GM18505 (cell line): ENCODE measurements at regions not wholly inside any gene's neighbourhood (a gene's known extent, or its start where the extent isn't known, plus 50 kb on each side); places are given as distances from the start of the nearest gene placed in this dataset.

Experiments
- ATAC-seq: cut with Tn5 transposase; IDR thresholded peaks from one replicate; pipeline ENCODE4 v1.9.1; 2021; ENCODE audit not compliant: unreplicated experiment
- POLR2A ChIP-seq: IDR thresholded peaks from 4 replicates; pipeline ENCODE4 v1.6.1; 2011; ENCODE audit warnings: borderline replicate concordance; ENCODE audit not compliant: insufficient read depth, insufficient read length; ENCODE audit errors: extremely low read depth

DNA sequence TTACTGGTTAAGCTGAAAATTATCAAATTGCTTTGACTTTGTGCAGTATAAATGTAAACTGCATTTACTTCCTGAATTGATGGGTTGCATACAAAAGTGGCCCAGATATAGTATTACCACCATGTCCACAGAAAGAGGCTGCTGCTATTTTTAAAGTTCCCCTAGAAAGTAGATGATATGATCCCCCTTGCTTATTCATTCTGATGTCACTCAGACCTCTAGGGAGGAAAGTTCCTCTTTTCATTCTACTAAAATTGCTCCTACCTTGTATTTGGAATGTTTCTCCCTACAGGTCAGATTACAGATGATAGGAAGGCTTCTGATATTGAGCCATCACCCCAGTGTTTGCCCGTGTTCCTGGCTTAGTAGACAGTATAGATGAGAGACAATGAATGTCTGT lies 247.6 kb upstream of the TNP1 start:
- no peak for ATAC-seq
- no peak for TF ChIP-seq POLR2A

- no peak for ATAC-seq
- no peak for TF ChIP-seq POLR2A
Measured at GRCh38 chr2:217106650-217107014, 246.8 kb upstream of the TNP1 start.

DNA sequence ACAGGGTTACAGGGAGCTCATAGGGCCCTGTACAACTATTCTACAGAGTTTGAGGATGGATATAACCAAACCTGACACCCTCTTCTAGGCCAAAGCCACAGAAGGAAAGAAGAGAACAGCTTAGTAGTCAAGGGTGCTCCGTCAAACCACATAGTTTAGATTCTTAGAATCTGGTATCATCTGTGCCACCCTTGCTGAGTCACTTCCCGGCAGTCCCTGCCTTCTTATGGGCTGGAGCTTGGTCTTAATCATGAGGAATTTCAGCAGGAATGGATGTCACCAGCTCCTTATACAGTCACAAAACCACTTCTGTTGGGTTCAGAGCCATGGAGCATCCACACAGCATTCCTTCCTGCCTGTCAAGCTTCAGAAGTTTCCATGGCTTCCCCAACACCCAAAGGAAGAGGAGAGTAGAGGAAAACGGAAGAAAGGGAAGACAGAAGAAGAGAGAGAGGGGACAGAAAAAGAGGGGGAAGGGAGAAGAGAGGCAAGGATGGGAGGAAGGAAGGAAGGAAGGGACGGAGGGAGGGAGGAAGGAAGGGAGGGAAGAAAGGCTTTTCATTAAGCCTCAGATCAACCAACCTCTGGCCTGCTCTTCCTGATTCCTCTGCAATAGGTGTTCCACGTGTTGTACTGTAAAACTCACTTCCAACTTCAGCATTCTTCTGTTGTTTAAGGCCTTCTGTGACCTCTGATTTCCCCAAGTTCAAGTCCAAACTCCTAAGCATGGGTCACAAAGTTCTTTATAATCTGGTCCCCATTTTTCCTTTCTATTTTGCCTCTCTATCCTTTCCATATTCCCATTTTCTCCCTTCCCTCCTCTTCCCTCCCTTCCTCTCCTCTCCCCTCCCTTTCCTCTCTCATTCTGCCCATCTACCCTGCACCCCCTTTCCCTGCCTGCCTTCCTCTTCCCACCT lies 246.1 kb upstream of the TNP1 start:
- no peak for TF ChIP-seq POLR2A
- ATAC-seq: no peak

GRCh38 chr2:217103752-217104545 lies 244.1 kb upstream of the TNP1 start:
- TF ChIP-seq POLR2A: no peak
- ATAC-seq: no peak

DNA sequence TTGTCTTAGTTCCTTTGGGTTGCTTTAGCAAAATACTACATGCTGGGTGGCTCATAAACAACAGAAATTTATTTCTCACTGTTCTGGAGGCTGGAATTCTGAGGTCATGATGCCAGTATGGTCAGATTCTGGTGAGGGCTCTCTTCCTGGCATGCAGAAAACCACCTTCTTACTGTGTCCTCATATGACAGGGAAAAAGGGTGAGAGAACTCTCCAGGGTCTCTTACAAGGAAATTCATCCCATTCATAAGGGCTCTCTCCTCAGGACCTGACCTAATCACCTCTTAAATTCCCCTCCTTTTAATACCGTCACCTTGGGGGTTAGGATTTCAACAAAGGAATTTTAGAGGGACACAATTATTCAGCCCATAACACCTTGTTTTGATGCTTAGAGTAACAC lies 243.1 kb upstream of the TNP1 start:
- no peak for ATAC-seq
- TF ChIP-seq POLR2A: no peak

GRCh38 chr2:217101972-217102371 lies 242.1 kb upstream of the TNP1 start:
- TF ChIP-seq POLR2A: no peak
- no peak for ATAC-seq

- no peak for TF ChIP-seq POLR2A
- ATAC-seq: no peak
Measured at GRCh38 chr2:217099561-217099960, 239.7 kb upstream of the TNP1 start.

DNA sequence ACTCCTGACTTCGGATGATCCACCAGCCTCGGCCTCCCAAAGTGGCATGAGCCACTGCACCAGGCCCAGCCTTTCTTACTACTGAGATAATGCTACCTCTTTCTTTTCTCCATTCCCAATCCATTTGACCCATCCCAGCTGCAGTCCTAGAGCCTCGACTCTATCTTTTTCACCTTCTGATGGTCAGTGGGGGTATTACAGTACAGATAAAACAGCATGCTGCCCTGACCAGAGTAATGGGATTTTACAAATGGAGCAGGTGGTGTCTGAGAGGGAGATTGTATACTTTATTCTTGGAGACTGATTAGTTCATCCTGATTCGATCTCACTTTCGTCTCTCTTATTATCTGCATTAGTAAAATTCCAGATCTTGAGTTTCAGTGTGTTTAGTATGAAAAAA lies 238.6 kb upstream of the TNP1 start:
- no peak for TF ChIP-seq POLR2A
- ATAC-seq: no peak

DNA sequence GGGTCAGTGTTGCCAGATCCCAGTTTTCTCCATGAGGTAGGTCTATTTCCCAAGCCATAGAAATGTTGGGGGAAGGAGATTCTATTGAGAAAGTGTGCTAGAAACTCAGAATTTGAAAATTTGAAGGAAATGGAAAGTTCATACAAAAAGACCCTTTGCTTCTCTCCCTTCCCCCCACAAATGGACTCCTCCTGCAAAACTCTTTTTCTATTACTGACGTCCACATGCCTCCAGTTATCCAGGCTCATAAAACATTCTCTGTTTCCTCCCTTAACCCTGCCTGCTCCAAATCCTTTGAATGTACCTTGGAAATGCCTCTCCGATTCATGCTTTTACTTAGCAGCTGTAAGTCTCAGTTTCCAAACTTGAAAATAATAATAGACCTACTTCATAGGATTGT lies 237.5 kb upstream of the TNP1 start:
- no peak for ATAC-seq
- no peak for TF ChIP-seq POLR2A

DNA sequence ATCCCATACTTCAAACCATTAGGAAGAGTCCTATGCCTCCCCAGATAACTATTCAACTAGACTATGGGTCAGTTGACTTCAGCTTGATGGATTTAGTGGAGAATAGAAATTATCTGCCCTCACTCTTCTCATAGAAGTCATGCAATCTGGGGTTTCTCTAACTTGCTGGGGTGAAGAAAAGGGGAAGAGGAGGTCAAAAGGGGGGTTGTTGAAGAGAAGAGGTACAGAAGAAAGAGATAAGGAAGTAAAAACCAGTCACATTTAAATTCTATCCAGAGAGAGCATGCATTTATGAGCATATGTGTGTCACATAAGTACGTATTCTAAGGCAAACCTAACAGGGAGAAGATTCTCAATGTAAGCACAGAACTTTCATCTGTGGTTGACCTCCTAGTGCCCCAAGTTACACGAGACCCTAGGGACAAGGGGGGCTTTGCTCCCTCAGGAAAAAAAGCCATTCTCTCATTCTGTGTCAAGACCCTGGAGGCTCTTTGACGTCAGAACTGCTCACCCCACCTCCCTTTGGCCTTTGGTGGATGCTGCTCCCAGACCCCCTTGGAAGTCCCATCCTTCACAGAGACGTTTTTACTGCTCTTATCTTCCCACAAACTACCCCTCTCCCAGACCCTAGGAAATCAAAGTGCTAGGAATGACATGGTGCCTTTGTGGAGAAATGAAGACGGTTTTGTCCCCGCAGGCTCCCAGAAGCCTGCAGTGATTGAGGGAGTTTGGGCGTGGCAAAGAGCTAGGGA lies 236.8 kb upstream of the TNP1 start:
- no peak for ATAC-seq
- TF ChIP-seq POLR2A: no peak

DNA sequence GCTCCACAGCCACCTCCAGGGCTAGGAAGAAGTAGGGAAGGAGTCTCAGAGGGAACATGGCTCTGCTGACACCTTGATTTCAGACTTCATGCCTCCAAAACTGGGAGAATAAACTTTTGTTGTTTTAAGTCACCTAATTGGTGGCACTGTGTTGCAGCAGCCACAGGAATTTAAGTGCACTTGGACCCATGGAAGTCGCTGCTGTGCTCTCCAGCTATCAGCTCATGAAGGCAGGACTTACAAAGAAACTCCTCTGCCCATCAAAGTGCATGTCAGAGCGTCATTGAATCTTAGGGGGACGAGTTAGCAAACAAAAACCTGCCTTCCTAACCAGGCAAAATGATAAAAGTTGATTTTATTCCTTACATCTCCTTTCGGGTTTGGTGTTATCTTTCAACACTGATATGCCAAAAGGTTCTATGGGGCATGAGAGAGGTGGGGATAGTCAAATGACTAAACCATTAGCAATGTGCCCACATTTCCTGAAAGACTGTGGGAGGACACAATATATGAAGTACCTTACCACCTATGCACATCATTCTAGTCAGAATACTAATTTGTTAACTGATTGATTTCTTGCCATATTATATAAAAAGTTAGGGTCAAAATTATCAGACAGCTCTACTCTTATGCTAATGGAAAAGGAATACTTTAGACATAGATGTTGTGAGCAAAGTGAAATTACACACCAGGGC lies 235.8 kb upstream of the TNP1 start:
- ATAC-seq: no peak
- TF ChIP-seq POLR2A: no peak

- no peak for TF ChIP-seq POLR2A
- no peak for ATAC-seq
Measured at GRCh38 chr2:217092710-217093379, 233.0 kb upstream of the TNP1 start.
